ENCODE measurements at regions not wholly inside any gene's neighbourhood (a gene's known extent, or its start where the extent isn't known, plus 50 kb on each side); places are given as distances from the start of the nearest gene placed in this dataset.
"Not testable (repeated sequence)": the region's sequence is repeated elsewhere in the genome, so short reads cannot be mapped to it uniquely, and the experiment has no call there.

DNA sequence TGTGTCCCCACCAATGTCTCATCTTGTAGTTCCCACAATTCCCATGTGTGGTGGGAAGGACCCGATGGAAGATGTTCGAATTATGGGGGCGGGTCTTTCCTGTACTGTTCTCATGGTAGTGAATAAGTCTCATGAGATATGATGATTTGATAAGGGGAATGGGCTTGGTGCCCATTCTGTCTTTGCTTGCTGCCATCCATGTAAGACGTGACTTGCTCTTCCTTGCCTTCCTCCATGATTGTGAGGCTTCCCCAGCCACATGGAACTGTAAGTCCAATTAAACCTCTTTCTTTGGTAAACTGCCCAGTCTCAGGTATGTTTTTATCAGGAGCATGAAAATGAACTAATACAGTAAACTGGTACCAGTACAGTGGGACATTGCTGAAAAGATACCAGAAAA lies 909.9 kb upstream of the KLHL29 start:
- H3K4me3 ChIP-seq (ENCODE audit: low read length); H3K4me1 ChIP-seq (ENCODE audit: control insufficient read depth, low read depth, low read length); H4K5ac ChIP-seq (ENCODE audit: low read length); H3K36me3 ChIP-seq (ENCODE audit: control insufficient read depth, insufficient read depth, low read length); H3K56ac ChIP-seq (ENCODE audit: low read length); H3K79me2 ChIP-seq (ENCODE audit: control insufficient read depth, insufficient read depth, low read length); H4K8ac ChIP-seq (ENCODE audit: low read depth, low read length); H3K27me3 ChIP-seq (ENCODE audit: insufficient read depth, low read length, poor library complexity); H3K79me1 ChIP-seq (ENCODE audit: low read length); H3K18ac ChIP-seq (ENCODE audit: low read length); DNase-seq; H2BK5ac ChIP-seq (ENCODE audit: low read length); H2BK120ac ChIP-seq (ENCODE audit: low read depth, low read length); H2BK15ac ChIP-seq (replicated peaks; ENCODE audit: low read depth); H3K23ac ChIP-seq (ENCODE audit: low read length); H3K4ac ChIP-seq (ENCODE audit: low read depth, low read length); H3K27ac ChIP-seq (ENCODE audit: low read depth, low read length); H3K9ac ChIP-seq (ENCODE audit: low read length); H3K4me2 ChIP-seq (ENCODE audit: low read length); H2AK5ac ChIP-seq (ENCODE audit: low read length): not testable (repeated sequence)
- WGBS (ENCODE audit: extremely low coverage, insufficient coverage, low lambda C conversion rate), result no CpG with 5 or more reads among the region's 4 CpGs

DNA sequence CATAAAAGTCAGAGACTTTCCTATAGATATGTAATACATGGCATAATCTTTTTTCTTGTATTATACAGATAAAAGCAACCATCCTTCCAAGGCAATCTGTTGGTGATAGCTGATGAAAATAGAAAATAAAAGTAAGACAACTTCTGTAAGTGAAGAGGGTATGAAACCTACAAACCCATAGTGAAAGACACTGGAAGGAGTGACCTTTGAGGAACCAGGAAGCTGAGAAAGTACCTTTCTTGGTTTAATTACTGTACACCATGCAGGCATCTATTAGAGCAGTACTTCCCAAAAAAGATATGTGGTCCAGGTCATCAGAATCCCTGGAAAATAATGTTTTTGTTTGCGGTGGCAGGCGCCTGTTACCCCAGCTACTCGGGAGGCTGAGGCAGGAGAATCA lies 906.6 kb upstream of the KLHL29 start:
- H3K4ac ChIP-seq (ENCODE audit: low read depth, low read length), result no peak overlapping the region
- H3K36me3 ChIP-seq (ENCODE audit: control insufficient read depth, insufficient read depth, low read length), result no peaks in the 10 kb centered on the region
- H4K5ac ChIP-seq (ENCODE audit: low read length), result no peak overlapping the region
- H3K27me3 ChIP-seq (ENCODE audit: insufficient read depth, low read length, poor library complexity), result no peaks in the 10 kb centered on the region
- no peak overlapping the region for H2BK120ac ChIP-seq (ENCODE audit: low read depth, low read length)
- no peak for DNase-seq
- no peak overlapping the region for H3K4me2 ChIP-seq (ENCODE audit: low read length)
- no peak overlapping the region for H3K56ac ChIP-seq (ENCODE audit: low read length)
- no peak overlapping the region for H3K27ac ChIP-seq (ENCODE audit: low read depth, low read length)
- H3K4me3 ChIP-seq (ENCODE audit: low read length), result no peak overlapping the region
- no peak overlapping the region for H3K18ac ChIP-seq (ENCODE audit: low read length)
- H2AK5ac ChIP-seq (ENCODE audit: low read length), result no peak overlapping the region
- no peak overlapping the region for H3K23ac ChIP-seq (ENCODE audit: low read length)
- no peaks in the 10 kb centered on the region for H3K79me1 ChIP-seq (ENCODE audit: low read length)
- H4K8ac ChIP-seq (ENCODE audit: low read depth, low read length), result no peak overlapping the region
- H3K9ac ChIP-seq (ENCODE audit: low read length), result no peak overlapping the region
- H2BK15ac ChIP-seq (replicated peaks; ENCODE audit: low read depth), result no peak overlapping the region
- no peaks in the 10 kb centered on the region for H3K4me1 ChIP-seq (ENCODE audit: control insufficient read depth, low read depth, low read length)
- H2BK5ac ChIP-seq (ENCODE audit: low read length), result no peak overlapping the region
- no CpG with 5 or more reads among the region's 3 CpGs for WGBS (ENCODE audit: extremely low coverage, insufficient coverage, low lambda C conversion rate)
- no peaks in the 10 kb centered on the region for H3K79me2 ChIP-seq (ENCODE audit: control insufficient read depth, insufficient read depth, low read length)

DNA sequence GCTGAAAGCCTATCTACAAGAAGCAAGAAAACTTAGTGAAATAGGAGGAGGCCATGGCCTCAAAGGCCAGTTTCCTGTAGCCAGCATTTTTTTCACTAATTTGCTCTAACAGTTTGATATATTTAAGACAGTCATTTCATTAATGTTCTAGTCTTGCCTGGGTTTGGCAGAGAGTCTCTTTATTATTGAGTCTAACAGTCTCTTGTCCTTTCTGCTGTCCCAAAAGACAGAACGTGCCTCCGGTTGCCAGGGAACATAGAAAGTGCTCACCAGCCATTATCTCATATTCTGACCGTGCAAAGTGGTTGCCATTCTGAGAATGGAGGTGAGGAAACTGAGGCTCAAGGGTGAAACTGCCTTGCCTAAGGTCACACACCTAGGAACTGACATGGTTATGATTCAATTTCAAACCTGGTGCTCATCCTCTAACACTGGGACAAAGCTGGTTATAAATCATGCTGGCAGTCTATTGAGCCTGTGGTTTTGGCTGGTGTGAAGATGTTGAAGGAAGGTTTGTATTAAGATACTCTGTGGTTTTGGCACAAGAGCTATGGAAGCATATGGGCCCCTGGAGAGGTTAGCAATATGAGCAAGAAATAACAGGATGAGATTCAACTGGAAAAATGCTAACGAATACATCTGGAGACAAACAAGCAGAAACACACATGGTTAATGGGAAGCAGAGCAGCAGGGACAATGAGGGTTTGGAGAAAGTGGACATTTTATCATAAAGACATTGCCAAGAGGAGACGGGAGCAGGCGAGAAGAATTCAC lies 903.3 kb upstream of the KLHL29 start:
- Histone ChIP-seq H2AK5ac (ENCODE audit: low read length) (no peak overlapping the region), H3K4me1 (ENCODE audit: control insufficient read depth, low read depth, low read length) (peaks cover 2% of the 10 kb centered on the region), H2BK15ac (replicated peaks; ENCODE audit: low read depth) (no peak overlapping the region), H3K4me2 (ENCODE audit: low read length) (no peak overlapping the region), H3K79me1 (ENCODE audit: low read length) (no peaks in the 10 kb centered on the region), H3K9ac (ENCODE audit: low read length) (no peak overlapping the region), H2BK120ac (ENCODE audit: low read depth, low read length) (no peak overlapping the region), H3K27ac (ENCODE audit: low read depth, low read length) (no peak overlapping the region), H3K18ac (ENCODE audit: low read length) (no peak overlapping the region), H3K27me3 (ENCODE audit: insufficient read depth, low read length, poor library complexity) (no peaks in the 10 kb centered on the region), H3K79me2 (ENCODE audit: control insufficient read depth, insufficient read depth, low read length) (no peaks in the 10 kb centered on the region), H3K4me3 (ENCODE audit: low read length) (no peak overlapping the region), H3K56ac (ENCODE audit: low read length) (no peak overlapping the region), H4K5ac (ENCODE audit: low read length) (no peak overlapping the region), H3K4ac (ENCODE audit: low read depth, low read length) (no peak overlapping the region), H3K23ac (ENCODE audit: low read length) (no peak overlapping the region), H2BK5ac (ENCODE audit: low read length) (no peak overlapping the region), H3K36me3 (ENCODE audit: control insufficient read depth, insufficient read depth, low read length) (no peaks in the 10 kb centered on the region), H4K8ac (ENCODE audit: low read depth, low read length) (no peak overlapping the region)
- DNase-seq, result no peak
- no CpG with 5 or more reads among the region's 6 CpGs for WGBS (ENCODE audit: extremely low coverage, insufficient coverage, low lambda C conversion rate)

DNA sequence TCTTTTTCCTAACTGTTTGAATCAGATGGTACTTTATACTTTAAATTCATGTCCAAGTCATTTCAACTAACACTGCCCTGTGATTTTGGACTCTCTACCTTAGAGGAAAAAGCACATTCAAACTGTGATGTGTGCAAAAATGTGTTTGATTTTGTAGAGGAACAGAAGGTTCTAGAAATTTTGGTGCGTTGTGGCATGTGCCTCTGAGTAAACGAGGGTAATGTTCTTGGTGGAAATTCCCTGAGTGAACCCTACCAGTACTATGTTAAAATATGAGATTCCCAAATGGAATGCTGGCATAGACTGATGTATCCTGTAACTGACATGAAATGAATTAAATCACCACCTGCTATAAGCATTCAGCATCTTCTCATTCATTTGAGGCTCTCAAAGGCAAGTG lies 901.9 kb upstream of the KLHL29 start:
- Histone ChIP-seq H4K5ac (ENCODE audit: low read length) (no peak overlapping the region), H3K4me1 (ENCODE audit: control insufficient read depth, low read depth, low read length) (peaks cover 2% of the 10 kb centered on the region), H3K9ac (ENCODE audit: low read length) (no peak overlapping the region), H3K27ac (ENCODE audit: low read depth, low read length) (no peak overlapping the region), H3K27me3 (ENCODE audit: insufficient read depth, low read length, poor library complexity) (no peaks in the 10 kb centered on the region), H3K4me2 (ENCODE audit: low read length) (no peak overlapping the region), H3K18ac (ENCODE audit: low read length) (no peak overlapping the region), H3K23ac (ENCODE audit: low read length) (no peak overlapping the region), H3K36me3 (ENCODE audit: control insufficient read depth, insufficient read depth, low read length) (no peaks in the 10 kb centered on the region), H3K79me2 (ENCODE audit: control insufficient read depth, insufficient read depth, low read length) (no peaks in the 10 kb centered on the region), H2BK15ac (replicated peaks; ENCODE audit: low read depth) (no peak overlapping the region), H3K56ac (ENCODE audit: low read length) (no peak overlapping the region), H2BK120ac (ENCODE audit: low read depth, low read length) (no peak overlapping the region), H3K4ac (ENCODE audit: low read depth, low read length) (no peak overlapping the region), H2BK5ac (ENCODE audit: low read length) (no peak overlapping the region), H2AK5ac (ENCODE audit: low read length) (no peak overlapping the region), H3K4me3 (ENCODE audit: low read length) (no peak overlapping the region), H4K8ac (ENCODE audit: low read depth, low read length) (no peak overlapping the region), H3K79me1 (ENCODE audit: low read length) (no peaks in the 10 kb centered on the region)
- no CpG with 5 or more reads among the region's 2 CpGs for WGBS (ENCODE audit: extremely low coverage, insufficient coverage, low lambda C conversion rate)
- DNase-seq, result no peak

DNA sequence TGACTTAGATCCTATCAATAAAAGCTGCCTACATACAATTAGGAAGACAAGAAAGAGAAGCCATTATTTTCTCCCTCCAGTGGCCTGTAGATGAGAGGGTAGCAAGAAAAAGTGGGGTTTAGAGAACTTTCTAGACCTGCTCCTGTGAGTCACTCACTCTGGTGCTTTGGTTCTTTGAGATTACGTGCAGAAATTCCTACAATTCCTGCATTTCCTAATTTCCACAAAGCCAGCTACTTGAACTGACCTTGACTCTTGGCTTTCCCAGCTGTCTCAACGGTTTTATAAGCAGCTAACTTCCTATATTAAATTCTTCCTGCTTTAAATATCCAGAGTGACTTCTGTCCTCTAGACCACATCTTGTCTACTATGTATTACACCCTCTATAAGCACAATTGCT lies 899.5 kb upstream of the KLHL29 start:
- no CpG with 5 or more reads among the region's 2 CpGs for WGBS (ENCODE audit: extremely low coverage, insufficient coverage, low lambda C conversion rate)
- Histone ChIP-seq H3K79me2 (ENCODE audit: control insufficient read depth, insufficient read depth, low read length) (no peaks in the 10 kb centered on the region), H3K27me3 (ENCODE audit: insufficient read depth, low read length, poor library complexity) (no peaks in the 10 kb centered on the region), H3K79me1 (ENCODE audit: low read length) (no peaks in the 10 kb centered on the region), H2BK5ac (ENCODE audit: low read length) (no peak overlapping the region), H3K18ac (ENCODE audit: low read length) (no peak overlapping the region), H3K27ac (ENCODE audit: low read depth, low read length) (no peak overlapping the region), H2AK5ac (ENCODE audit: low read length) (no peak overlapping the region), H2BK15ac (replicated peaks; ENCODE audit: low read depth) (no peak overlapping the region), H3K56ac (ENCODE audit: low read length) (no peak overlapping the region), H2BK120ac (ENCODE audit: low read depth, low read length) (no peak overlapping the region), H3K4me3 (ENCODE audit: low read length) (no peak overlapping the region), H3K4ac (ENCODE audit: low read depth, low read length) (no peak overlapping the region), H3K36me3 (ENCODE audit: control insufficient read depth, insufficient read depth, low read length) (no peaks in the 10 kb centered on the region), H4K5ac (ENCODE audit: low read length) (no peak overlapping the region), H3K4me2 (ENCODE audit: low read length) (no peak overlapping the region), H3K9ac (ENCODE audit: low read length) (no peak overlapping the region), H4K8ac (ENCODE audit: low read depth, low read length) (no peak overlapping the region), H3K23ac (ENCODE audit: low read length) (no peak overlapping the region), H3K4me1 (ENCODE audit: control insufficient read depth, low read depth, low read length) (peaks cover 2% of the 10 kb centered on the region)
- DNase-seq, result peak; percentile 81

DNA sequence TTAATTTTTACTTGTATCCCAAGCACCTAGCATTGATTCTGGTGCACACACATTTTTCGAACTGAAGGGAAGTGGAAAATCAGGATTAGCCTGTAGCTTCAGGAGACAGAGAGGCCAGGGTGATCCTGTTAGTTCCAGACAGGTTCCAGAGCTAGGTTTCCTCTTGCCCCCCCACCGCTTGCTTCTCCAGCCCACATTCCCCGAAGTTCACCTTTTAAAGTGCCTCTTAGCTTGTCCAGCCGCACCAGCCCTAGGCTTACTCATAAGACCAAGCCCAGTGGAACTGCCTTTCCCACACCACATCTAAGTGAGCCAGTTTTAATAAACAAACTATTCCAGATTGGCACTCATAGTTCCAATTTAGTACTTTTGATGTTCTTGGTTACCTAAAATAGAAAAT lies 898.6 kb upstream of the KLHL29 start:
- WGBS (ENCODE audit: extremely low coverage, insufficient coverage, low lambda C conversion rate), result no CpG with 5 or more reads among the region's 4 CpGs
- no peaks in the 10 kb centered on the region for H3K79me1 ChIP-seq (ENCODE audit: low read length)
- no peak overlapping the region for H3K27ac ChIP-seq (ENCODE audit: low read depth, low read length)
- H3K4ac ChIP-seq (ENCODE audit: low read depth, low read length), result no peak overlapping the region
- no peak overlapping the region for H3K23ac ChIP-seq (ENCODE audit: low read length)
- no peak overlapping the region for H2BK15ac ChIP-seq (replicated peaks; ENCODE audit: low read depth)
- H3K36me3 ChIP-seq (ENCODE audit: control insufficient read depth, insufficient read depth, low read length), result no peaks in the 10 kb centered on the region
- H3K9ac ChIP-seq (ENCODE audit: low read length), result no peak overlapping the region
- no peaks in the 10 kb centered on the region for H3K79me2 ChIP-seq (ENCODE audit: control insufficient read depth, insufficient read depth, low read length)
- H3K4me1 ChIP-seq (ENCODE audit: control insufficient read depth, low read depth, low read length), result peaks cover 2% of the 10 kb centered on the region
- no peak overlapping the region for H2BK5ac ChIP-seq (ENCODE audit: low read length)
- H2BK120ac ChIP-seq (ENCODE audit: low read depth, low read length), result no peak overlapping the region
- no peak overlapping the region for H3K4me2 ChIP-seq (ENCODE audit: low read length)
- no peak overlapping the region for H4K8ac ChIP-seq (ENCODE audit: low read depth, low read length)
- no peak overlapping the region for H3K56ac ChIP-seq (ENCODE audit: low read length)
- H3K18ac ChIP-seq (ENCODE audit: low read length), result no peak overlapping the region
- H3K4me3 ChIP-seq (ENCODE audit: low read length), result no peak overlapping the region
- no peak overlapping the region for H2AK5ac ChIP-seq (ENCODE audit: low read length)
- peak; percentile 46 for DNase-seq
- H3K27me3 ChIP-seq (ENCODE audit: insufficient read depth, low read length, poor library complexity), result no peaks in the 10 kb centered on the region
- H4K5ac ChIP-seq (ENCODE audit: low read length), result no peak overlapping the region
